ENCODE measurements at regions not wholly inside any gene's neighbourhood (a gene's known extent, or its start where the extent isn't known, plus 50 kb on each side); places are given as distances from the start of the nearest gene placed in this dataset.

GRCh38 chr7:115477193-115477651 is 553.3 kb downstream of the TFEC start:
- TF ChIP-seq POLR2A (IDR thresholded peaks at IDR 0.05) (no peak), CTCF (IDR thresholded peaks at IDR 0.05) (no peak)

Measured in heart left ventricle (tissue), 13 donors.